ENCODE measurements at regions not wholly inside any gene's neighbourhood (a gene's known extent, or its start where the extent isn't known, plus 50 kb on each side); places are given as distances from the start of the nearest gene placed in this dataset.

DNA sequence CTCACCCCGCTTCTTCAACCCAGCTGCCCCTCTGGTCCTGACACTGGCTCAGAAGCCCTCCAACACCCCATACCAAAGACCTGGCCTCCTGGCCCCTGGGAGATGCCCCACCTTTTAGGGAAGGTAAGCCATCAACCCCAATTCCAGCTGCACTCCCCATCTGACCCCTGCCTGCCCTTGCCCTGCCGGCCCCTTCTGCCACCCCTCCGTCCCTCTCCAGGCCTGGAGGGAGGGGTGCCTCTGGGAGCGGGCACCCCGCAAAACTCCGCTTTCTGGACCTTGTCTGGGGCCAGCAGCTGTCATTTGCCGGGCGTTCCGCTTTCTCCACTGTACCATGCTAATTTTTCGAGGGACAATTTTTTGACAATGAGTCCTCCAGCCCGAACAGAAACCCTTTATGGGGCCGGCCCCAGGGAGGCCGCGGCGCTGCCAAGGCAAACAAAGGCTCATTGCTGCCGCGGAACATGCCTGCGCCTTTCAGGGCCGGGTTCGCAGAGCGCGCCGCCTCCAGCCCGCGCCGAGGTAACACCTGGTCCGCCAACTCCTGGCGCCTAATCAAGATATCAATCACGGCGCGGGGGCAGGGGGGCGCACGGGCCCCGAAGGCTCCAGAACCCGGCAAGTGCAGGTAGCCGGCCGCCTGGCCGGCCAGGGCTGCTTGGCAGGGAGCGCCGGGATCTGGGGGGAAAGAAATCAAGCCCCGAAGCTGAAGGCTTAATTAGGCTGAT lies 96.0 kb downstream of the INHBB start:
- DNase-seq, result peak; percentile 71

DNA sequence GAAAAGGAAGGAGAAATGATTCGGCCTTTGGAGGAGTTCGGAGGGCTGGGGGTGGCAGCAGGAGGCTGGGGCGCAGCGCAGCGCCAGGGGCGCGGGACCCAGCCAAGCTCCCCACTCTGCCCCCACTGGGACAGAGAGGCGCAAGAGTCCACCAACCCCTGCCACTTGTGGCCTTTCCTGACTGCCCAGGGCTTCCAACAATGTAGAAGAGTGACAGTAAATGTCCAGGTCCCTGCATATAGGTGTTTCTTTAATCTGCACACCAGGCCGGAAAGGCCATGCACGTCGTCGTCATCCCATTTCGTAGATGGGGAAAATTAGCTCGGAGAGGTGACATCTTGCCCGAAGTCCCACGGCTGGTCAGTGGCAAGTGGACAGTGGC lies 96.6 kb downstream of the INHBB start:
- no peak for DNase-seq

DNA sequence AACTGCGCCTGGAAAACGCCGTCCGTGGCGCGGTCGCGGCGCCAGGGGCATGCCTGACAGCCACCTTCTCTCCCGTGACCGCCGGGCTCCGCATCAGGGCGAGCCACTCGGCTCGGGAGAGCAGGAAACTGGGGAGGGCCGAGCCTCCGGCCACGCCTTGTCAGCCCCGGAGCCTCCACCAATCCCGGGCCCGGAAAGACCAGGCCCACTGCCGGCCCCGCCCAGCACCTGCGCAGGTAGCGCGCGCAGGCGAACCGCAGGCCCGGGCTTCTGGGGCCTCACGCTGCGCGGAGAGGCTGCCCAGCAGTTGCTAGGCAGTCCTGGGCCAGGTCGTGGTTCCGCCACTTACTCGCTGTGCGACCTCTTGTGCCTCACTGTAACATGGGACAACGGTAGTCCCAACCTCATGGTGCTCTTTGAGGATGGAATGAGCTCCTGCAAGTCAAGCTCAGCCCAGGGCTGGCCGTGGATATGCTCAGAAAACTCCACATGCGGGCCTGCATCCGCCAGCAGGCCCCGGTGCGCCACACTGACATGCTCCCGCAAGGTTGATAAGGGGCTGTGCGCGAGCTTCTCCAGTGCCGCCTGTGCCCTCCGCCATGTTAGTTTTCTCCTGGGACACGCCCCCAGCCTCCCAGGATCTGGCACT lies 97.1 kb downstream of the INHBB start:
- DNase-seq, result peak; percentile 91

DNA sequence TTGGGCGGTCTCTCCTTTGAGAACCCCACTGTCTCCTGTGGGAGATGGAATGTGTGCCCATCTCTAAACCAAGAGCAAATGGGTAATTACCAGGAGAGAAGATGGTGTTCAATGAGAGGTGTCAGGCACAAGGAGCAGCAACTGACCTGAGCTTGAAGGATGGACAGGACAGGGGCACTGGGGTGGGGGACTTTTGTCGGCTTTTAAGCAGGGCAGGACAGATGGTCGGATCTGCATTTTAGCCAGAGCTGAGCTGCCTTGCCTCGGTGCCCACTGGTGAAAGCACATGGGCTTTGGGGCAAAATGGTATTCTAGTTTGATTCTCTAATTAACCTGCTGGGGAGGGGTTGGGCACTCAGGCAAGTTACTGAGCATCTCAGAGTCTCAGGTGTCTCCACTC lies 98.0 kb downstream of the INHBB start:
- DNase-seq, result no peak

DNA sequence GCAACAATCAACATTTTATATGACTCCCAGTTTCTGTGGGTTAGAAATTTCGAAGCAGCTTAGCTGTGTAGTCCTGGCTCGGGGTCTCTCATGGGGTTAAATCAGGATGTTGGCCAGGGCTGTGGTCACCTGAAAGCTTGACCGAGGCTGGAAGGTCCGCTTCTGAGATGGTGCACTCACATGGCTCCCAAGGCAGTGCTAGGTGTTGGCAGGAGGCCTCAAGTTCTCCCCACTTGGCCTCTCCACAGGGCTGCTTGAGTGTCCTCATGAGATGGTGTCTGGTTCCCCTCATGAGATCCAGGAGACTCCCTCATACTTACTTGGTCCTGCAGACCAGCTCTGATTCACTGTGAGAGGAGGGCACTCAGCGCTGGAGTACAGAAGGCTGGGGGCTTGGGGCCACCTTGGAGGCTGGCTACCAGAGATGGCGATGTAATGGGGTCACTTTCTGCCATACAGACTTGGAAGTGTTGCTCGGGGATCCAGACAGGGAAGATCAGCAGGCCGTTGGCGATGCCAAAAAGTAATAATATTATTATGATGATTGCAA lies 98.8 kb downstream of the INHBB start:
- DNase-seq, result no peak

DNA sequence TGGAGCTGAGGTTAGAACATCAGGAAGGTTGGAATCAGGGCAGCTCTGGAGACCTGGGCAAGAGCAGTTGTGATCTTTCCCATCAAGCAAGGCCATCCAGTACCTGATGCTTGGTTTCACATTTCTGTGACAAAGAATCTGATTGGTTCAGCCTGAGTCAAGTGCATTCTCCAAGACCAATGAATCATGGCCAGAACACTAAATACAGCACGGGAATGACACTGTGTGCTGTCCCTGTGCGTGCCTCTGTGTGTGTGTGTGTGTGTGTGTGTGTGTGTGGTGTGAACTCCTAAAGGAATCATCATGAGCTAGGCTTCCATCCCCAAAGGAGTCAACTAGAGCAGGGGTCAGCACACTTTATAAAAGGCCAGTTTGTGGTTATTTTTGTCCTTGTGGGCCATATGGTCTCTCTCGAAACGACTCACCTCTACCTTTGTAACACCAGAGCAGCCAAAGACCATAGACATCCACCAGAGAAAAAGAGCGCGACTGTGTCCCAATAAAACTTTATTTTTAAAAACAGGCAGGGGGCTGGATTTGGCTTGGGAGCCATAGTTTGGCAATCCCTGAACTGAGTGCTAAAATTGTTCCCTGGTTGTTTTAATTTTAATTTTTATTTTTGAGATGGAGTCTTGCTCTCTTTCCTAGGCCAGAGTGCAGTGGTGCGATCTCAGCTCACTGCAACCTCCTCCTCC lies 99.7 kb downstream of the INHBB start:
- DNase-seq, result peak; percentile 64

DNA sequence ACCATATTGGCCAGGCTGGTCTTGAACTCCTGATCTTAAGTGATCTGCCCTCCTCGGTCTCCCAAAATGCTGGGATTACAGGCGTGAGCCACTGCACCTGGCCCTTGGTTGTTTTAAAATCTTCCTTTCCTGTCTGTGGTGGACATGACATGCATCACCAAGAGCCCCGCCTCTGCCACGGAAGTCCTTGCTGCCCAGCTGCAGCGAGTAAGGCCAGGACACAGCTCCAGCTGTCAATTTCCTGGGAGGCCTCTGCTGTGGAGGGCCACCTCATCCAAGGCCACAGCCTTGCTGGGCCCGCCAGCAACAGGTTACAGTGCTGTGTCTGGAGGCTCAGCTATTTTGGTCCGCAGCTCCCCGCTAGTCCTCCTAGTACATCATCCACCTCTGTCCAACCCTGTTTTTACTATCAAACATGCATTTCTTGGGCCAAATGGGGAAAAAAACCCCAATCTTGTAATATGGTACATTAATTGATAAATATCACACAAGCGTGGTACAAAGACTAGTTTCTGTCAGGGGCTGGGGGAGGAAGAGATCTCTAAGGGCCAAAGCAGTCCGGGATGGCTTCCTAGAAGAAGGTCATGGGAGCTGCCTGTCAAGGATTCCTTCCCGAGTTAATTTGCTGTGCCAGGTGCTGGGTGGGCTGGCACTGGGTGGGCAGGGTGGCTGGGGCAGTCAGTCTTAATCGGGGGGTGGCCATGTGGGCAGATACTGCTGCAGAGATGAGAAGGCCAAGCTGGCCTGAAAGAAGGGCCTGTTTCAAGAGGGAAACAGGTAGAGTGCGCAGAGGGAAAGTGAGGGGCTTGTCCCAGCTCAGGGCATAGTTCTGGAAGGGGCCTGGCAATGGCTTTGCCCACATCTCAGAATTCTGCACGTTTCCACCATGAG lies 100.5 kb downstream of the INHBB start:
- DNase-seq, result no peak

DNA sequence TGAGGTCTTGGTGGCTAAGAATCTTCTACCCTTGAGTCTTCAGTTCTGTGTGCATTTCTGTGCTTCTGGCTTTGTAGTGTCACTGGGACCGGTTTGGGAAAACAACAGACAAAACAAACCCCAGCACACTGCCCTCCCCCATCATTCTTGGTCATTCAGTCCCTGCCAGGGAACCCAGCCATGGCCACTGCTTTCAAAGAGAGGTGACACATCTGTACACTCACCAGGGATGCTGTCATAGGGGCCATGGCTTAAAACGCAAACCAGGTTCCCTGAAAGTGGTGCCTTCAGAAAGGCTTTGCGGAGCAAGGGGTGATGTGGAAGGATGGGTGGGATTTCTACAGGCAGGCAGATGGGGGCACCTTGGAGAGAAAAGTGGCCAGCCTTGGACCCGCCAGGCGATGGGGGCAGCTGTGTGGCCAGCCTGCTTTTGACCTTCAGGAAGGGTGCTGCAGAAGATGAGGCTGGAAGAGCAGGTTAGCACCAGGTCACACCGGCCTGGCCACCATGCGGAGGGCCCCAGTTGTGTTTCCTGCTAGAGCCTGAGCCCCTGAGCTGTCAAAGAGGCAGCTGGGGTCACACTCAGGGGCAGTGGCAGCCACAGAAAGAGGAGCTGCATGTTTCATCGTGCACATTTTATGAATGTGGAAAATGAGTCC lies 101.3 kb downstream of the INHBB start:
- no peak for DNase-seq

DNA sequence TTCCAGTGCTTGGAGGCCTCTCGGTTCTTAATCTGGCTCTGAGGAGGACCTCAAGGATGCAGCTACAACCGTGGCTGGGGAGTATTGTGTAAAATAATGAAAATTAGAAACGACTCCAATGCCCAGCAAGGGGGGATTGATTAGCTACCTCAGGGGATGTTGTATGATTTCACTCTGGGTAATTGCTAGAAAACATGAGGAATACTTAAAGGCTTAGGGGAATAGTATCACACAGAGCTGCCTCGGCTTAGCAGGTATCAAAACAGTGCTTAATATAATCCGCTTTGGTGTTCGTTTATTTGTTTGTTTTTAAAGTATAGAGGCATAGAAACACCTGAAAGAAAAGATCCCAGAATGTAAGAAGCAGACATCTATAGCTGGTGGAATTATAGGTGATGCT lies 102.5 kb downstream of the INHBB start:
- no peak for DNase-seq

DNA sequence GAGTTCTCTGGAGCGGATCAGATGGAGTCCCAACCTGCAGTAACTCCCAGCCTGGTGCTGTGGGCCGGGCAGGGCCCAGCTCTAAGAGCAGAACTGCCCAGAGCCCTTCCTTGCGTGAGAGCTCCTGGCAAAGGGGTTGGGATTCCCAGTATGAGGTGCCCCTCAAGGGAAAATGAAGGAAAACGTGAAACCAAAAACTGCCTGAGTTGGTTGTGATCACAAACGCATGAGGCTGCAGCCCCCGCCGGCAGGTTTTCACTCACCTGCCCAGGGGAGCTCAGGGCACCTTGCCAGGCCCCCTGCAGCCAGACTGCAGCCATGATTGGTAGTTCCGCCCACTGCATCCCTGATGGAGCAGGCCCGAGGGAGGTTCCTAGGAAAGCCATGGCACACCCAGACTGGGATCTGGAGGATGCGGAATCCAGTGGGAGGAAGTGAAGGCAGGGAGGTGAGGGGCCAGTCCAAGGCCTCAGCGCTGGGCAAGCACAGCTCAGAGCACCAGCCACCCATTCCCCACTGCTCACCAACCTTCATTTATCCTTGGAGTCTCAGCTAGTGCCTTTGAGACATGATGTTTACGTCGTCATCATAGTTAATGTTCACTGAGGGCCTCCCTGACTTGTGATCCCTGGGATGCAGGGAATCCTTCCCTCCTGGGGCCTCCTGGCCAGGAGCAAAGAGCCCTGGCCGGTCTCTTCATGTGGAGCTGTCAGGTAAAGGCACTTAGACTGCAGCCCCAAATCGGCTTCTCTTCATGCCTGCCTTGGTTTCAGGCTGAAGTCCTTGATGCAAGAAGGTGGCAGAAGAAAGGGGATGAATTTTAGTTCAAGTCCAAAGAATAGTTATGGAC lies 103.2 kb downstream of the INHBB start:
- DNase-seq, result no peak

DNA sequence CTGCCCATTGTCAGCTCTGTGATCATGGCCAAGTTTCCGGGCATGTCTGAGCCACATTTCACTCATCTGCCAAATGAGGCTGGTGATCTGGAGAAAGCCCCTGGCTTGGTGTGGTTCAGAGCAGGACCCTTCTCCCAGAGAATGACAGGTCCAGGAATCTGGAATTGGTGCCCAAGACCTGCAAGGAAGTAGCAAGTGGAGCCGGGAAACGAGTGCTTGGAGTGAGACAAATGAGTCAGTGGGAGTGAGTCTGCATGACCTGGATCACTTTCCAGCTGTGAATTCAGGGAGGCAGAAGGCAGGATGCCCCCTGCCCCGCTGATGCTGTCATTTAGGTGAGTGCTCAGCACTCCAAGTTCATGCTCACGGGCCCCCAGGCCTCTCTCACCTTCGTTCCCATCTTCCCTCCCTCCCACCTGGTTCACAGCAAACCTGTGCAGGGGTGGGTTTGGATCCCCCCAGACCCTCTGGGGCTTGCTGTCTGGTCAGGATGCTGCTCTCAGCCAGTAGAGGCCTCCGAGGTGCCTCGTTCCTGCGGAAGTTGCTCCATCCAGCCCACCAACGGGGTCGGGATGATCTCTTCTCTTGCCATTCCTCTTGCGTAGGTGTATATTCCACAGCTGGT lies 104.4 kb downstream of the INHBB start:
- no peak for DNase-seq

DNA sequence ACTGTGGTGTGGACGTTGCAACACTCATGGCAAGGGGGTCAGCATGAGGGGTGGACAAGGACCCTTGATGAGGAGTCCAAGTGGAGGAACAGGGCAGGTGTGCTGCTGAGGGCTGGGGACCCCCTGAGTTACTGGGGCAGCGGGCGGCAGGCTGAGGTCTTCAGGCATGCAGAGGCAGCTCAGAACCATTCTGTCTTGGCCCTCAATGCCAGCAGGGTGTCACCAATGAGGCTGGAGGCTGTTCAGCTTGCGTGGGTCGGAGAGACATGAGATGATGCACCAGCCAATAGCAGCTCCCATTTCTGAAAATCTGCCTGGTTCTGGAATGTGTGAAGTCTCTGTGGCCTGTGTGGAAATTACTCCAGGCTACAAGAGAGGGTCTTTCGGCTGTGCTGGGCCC lies 105.4 kb downstream of the INHBB start:
- no peak for DNase-seq

DNA sequence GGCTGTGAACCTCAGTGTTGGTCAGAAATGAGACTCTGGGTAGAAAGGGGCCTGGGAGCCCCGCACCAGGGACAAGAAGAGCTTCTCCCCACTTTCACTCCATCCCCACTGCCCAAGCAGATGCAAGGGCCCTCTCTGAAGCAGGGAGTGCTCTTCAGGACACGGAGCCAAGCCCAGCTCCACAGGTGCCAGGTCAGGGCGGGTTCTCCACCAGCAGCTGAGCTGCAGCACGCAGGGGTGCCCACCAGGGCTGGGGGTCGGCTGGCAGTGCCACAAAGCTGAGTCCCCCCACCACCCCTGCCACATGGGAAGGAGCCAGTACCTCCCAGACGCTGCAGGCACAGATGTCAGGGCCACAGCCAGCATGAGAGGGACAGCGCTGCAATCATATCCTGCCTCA lies 106.2 kb downstream of the INHBB start:
- DNase-seq, result no peak

DNA sequence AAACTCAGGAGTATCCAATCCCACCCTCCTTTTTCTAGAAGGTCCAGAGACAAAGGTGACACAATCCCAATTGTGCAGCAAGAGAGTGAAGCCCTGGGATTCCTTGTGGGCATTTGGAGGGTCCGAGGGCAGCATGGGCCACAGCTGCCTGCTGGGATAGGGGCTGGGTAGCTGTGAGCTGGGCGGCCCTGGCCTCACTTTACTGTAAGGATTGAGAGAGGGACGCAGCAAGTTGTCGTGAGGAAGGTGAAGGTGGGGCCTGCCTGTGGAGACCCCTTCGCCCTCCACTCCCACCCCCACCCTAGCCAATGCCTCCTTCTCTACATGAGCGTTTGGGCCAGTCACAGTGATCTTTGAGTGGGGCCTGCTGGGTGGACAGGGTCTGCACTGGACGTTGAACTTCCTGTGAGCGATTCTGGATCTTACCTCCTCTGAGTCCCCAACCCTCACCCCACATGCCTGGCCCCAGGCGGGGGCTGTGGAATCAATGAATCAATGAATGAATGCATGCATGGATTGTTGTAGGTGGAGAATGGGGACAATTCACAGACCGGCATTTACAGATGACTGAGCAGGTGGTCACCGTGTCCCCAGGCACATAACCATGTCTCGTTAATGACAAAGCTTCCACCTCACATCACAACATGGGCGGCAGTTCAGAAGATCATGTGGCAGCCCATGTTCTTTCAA lies 107.2 kb downstream of the INHBB start:
- DNase-seq, result no peak

DNA sequence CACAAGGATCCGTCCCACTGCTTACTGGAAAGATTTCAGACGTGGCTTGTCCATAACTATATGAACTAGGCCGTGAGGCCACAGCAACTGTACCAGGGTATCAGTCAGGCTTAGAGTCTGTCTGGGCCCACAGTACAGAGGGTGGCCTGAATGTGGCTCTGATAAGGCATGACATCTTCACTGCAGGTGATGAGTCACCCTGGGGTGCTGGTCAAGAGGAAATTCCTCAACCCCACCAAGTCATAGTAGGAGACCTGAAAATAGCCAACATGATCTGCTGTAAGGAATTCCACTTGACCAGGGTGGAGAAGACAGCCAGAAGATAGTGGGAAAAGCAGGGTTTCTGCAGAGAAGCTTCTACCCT lies 107.7 kb downstream of the INHBB start:
- no peak for DNase-seq

DNA sequence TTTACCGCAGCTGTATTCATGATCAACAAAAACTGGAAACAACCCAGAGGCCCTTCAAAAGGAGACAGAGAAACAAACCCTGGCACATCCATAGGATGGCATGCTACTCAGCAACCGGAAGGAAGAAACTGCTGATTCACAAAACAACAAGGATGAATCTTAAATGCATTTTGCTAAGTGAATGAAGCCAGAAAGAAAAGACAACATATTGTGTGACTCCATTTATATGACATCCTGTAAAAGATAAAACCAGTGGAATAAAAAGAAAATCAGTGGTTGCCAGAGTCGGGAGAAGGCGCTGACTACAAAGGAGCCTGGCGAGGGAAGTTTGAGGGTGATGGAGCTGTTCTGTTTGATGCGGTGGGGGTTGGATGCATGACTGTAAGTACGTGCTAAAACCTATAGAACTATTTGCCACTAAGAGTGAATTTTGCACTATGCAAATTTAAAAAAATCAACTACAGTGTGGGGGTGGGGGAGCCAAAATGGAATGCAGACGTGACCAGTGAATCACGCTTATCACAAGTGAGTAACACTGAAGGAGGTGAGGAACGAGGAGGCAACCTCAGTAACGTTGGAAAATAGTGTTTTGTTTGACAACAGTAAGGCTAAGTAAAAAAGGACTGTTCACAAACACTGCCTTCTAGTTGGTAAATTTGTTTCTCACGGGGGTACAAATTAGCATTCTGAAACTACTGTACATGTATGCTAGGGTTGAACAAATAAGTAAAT lies 108.9 kb downstream of the INHBB start:
- no peak for DNase-seq

DNA sequence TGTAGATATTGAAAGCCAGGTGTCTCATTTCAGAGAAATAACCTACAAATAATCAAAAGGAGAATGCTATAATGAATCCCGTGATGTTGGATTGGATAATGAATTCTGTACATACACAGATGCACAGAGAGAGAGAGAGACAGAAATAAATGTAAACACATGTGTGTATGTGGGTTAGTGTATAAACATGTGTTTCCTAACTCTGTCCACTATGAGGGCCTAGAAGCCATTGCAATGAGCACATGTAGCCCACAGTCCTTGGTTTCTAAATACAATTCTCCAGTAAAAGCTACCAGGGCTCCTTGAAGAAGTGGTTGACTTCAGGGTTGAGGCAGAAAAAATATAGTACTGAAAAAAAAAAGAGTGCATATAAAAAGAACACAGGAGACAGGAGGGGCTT lies 109.5 kb downstream of the INHBB start:
- DNase-seq, result no peak

DNA sequence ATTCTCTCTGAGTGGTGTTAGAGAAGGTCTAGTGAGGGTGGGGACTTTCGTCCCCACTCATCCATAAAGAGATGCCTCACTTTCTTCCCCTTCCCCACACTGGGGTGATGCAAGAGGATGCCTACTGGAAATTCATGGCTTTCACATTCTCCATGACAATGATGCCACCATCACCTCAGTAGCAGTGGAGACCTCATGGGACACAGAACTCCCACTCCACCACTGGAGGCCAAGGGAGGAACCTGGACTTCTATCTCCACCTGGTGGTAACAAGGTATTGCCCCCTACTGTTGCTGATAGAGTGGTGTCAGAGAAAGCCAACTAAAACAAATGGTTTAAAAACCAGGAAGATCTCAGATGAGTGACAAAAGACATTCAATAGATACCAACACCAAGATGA lies 110.9 kb downstream of the INHBB start:
- no peak for DNase-seq

DNA sequence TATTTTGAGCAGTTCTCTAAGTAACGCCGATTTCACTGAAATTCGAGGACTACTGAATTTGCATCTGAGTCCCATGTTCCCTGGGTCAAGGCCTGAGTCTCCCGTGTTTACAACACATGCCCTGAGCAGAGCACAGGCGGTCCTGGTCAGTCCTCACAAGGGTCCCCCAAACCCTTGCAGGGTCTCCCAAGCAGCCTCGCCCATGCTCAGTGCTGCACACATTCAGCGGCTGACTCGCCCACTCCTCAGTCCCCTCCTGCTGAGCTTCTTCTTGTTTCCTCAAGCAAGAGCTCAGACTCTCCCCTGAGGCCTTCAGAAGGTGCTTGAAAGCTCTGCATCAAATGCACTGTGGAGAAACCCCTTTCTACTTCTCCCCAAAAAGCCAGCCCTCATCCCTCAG lies 114.6 kb downstream of the INHBB start:
- no peak for DNase-seq

DNA sequence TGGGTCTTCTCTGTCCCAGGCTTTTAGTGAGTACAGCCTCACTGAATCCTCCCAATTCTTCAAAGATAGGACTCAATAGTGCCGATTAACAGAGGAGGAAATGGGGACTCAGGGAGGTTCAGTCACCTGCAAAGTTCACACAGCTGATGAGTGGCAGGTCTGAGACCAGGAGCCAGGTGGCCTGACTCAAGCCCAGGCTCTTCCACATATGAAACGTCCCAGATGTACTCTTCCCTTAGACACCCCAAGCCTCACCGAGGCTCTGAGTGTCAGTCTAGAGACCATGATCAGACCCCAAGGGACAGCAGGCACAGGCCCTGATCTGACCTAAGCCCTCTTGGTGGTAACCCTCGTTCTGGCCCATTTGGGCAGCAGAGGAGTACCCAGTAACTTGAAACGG lies 115.2 kb downstream of the INHBB start:
- DNase-seq, result no peak

All from NCI-H510A (cell line).